ENCODE measurements at regions not wholly inside any gene's neighbourhood (a gene's known extent, or its start where the extent isn't known, plus 50 kb on each side); places are given as distances from the start of the nearest gene placed in this dataset.

DNA sequence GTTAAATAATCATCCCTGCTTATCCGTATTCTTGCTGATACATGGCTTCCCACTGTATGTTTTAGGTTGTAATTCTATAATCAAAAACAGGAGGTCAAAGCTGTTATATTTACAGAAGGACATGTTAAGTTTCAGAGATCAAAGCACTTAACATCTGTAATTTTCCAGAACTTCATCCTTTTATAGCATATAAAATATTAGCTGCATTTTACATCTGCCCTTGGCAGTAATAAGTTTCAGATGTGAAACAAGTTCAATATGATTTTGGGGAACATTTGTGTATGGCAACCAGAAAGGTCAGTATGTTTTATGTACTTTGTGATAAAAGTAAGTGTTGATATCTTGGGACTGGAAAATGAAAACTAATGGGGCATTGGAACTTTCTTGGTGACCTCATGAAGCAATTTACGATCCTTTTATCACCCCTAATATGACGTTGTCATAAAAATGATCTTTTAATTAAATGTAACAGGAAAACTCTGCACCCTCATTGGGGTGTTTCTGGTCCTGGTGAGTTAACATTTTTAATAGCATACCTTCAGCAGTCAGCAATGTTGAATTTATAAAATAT is 449.6 kb downstream of the GPATCH2 start:
- TF ChIP-seq RAD21 (IDR thresholded peaks at IDR 0.05; ENCODE audit: low read depth) (no peak), TAF1 (IDR thresholded peaks at IDR 0.05; ENCODE audit: low read depth) (no peak), REST (IDR thresholded peaks at IDR 0.05; ENCODE audit: low read depth) (no peak), FOXM1 (IDR thresholded peaks at IDR 0.05; ENCODE audit: borderline replicate concordance, low read depth) (no peak), NFIC (IDR thresholded peaks at IDR 0.05) (no peak), YY1 (IDR thresholded peaks at IDR 0.05; ENCODE audit: low read depth) (no peak)
